Neural cell (in vitro differentiated cells): ENCODE measurements at regions not wholly inside any gene's neighbourhood (a gene's known extent, or its start where the extent isn't known, plus 50 kb on each side); places are given as distances from the start of the nearest gene placed in this dataset.

ENCODE experiments used
- H2AFZ ChIP-seq: fragments of 200-600, 300-800 bp; sonication (generic), shearing (Covaris generic); 2 replicates; pipeline ENCODE4 v1.6.0; 2014; ENCODE audit warnings: low read depth, mild to moderate bottlenecking, antibody characterized with exemption, low read length, moderate library complexity
- H3F3A ChIP-seq: fragments of 200-600 bp; shearing (Covaris generic); 2 replicates; pipeline ENCODE4 v1.6.1; 2016; ENCODE audit warnings: mild to moderate bottlenecking, moderate library complexity, mixed read lengths, antibody characterized with exemption, low read length; ENCODE audit not compliant: insufficient read depth, poor library complexity, severe bottlenecking
- H3K27ac ChIP-seq: fragments of 200-600, 300-800 bp; sonication (generic), shearing (Covaris generic); 2 replicates; pipeline ENCODE4 v1.5.1; 2014; ENCODE audit warnings: mild to moderate bottlenecking, low read length, moderate library complexity
- H3K27me3 ChIP-seq: fragments of 300-800, 200-600 bp; sonication (generic), shearing (Covaris generic); 2 replicates; pipeline ENCODE4 v1.6.0; 2014; ENCODE audit warnings: mild to moderate bottlenecking, low read depth, low read length, moderate library complexity; ENCODE audit not compliant: insufficient read depth
- H3K36me3 ChIP-seq: fragments of 300-800, 200-600 bp; sonication (generic), shearing (Covaris generic); 2 replicates; pipeline ENCODE4 v1.5.1; 2014; ENCODE audit warnings: mild to moderate bottlenecking, antibody characterized with exemption, low read length, moderate library complexity; ENCODE audit not compliant: insufficient read depth
- H3K4me2 ChIP-seq: fragments of 300-800, 200-600 bp; sonication (generic), shearing (Covaris generic); 2 replicates; pipeline ENCODE4 v1.6.0; 2014; ENCODE audit warnings: mild to moderate bottlenecking, low read length
- H3K4me3 ChIP-seq: fragments of 300-800, 200-600 bp; sonication (generic), shearing (Covaris generic); 2 replicates; pipeline ENCODE4 v1.5.1; 2014; ENCODE audit warnings: mild to moderate bottlenecking, low read length, moderate library complexity
- H3K79me2 ChIP-seq: fragments of 200-600 bp; shearing (Covaris generic); replicated peaks from 2 replicates; pipeline ENCODE4 v1.6.0; 2014; ENCODE audit warnings: mild to moderate bottlenecking, low read length, moderate library complexity; ENCODE audit not compliant: insufficient read depth
- H3K9ac ChIP-seq: fragments of 300-800, 200-600 bp; sonication (generic), shearing (Covaris generic); 2 replicates; pipeline ENCODE4 v1.6.1; 2016; ENCODE audit warnings: mild to moderate bottlenecking, low read length, mixed read lengths
- H3K9me2 ChIP-seq: fragments of 200-600 bp; shearing (Covaris generic); 2 replicates; pipeline ENCODE4 v1.6.1; 2016; ENCODE audit warnings: mild to moderate bottlenecking, low read length, mixed read lengths; ENCODE audit not compliant: insufficient read depth
- H3K9me3 ChIP-seq: fragments of 200-600, 300-800 bp; sonication (generic), shearing (Covaris generic); 2 replicates; pipeline ENCODE4 v1.6.1; 2016; ENCODE audit warnings: mild to moderate bottlenecking, mixed run types, low read length, moderate library complexity, mixed read lengths
- H4K20me1 ChIP-seq: fragments of 200-600 bp; shearing (Covaris generic); 2 replicates; pipeline ENCODE4 v1.6.1; 2016; ENCODE audit warnings: mild to moderate bottlenecking, mixed run types; ENCODE audit not compliant: insufficient read depth
- EP300 ChIP-seq: fragments of 450-650 bp; conservative IDR thresholded peaks from 2 replicates; pipeline ENCODE4 v1.6.1; 2014; ENCODE audit warnings: antibody characterized with exemption, mild to moderate bottlenecking, moderate library complexity; ENCODE audit not compliant: poor library complexity, severe bottlenecking
- EZH2 ChIP-seq: fragments of 200-600, 300-800 bp; shearing (Covaris generic), sonication (generic); IDR thresholded peaks from 2 replicates; pipeline ENCODE4 v1.6.1; 2014; ENCODE audit warnings: antibody characterized with exemption, low read length, borderline replicate concordance, mild to moderate bottlenecking; ENCODE audit not compliant: insufficient read depth, poor library complexity, severe bottlenecking
- RAD21 ChIP-seq: fragments of 450-650 bp; conservative IDR thresholded peaks from 2 replicates; pipeline ENCODE4 v1.6.1; 2014; ENCODE audit warnings: antibody characterized with exemption, mild to moderate bottlenecking, moderate library complexity
- REST ChIP-seq: IDR thresholded peaks from 2 replicates; pipeline ENCODE4 v1.6.1; 2012; ENCODE audit warnings: borderline replicate concordance
- SMC3 ChIP-seq: fragments of 450-650 bp; conservative IDR thresholded peaks from 2 replicates; pipeline ENCODE4 v1.6.1; 2014; ENCODE audit warnings: antibody characterized with exemption, mild to moderate bottlenecking, moderate library complexity; ENCODE audit not compliant: poor library complexity
- TAF1 ChIP-seq: IDR thresholded peaks from 2 replicates; pipeline ENCODE4 v1.6.1; 2012; ENCODE audit warnings: low read depth
- TF ChIP-seq, protein P1 (sequence below): fragments of 450-650 bp; IDR thresholded peaks from 2 replicates; pipeline ENCODE4 v1.5.1; 2014; ENCODE audit warnings: antibody characterized with exemption, mild to moderate bottlenecking, moderate library complexity; ENCODE audit not compliant: poor library complexity, severe bottlenecking

DNA sequence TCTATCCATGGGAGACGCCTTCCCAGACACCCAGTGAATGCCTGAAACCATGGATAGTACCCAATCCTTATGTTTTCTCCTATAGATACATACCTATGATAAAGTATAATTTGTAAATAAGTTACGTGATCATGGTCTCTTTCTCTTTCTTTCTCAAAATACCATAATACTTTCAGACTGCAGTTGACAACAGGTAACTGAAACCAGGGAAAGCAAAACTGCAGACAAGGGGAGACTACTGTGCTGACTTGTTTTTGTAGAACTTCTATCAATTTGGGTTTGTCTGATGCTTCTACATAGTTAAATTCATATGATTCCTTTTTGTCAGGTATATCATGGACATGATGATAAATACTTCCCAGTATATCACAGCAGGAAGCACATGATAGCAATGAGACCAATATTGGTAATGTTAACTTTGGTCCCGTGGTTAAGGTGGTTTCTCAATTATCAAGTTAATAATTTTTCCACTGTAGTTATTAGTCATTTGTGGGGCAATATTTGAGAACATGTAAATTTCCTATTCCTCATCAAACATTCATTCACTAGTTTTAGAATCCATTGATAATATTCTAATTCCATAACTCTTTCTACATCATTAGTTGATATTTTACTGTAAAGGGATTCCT, 298.0 kb upstream of the TET2 start:
- H4K20me1 ChIP-seq, result no peaks in the 10 kb centered on the region

DNA sequence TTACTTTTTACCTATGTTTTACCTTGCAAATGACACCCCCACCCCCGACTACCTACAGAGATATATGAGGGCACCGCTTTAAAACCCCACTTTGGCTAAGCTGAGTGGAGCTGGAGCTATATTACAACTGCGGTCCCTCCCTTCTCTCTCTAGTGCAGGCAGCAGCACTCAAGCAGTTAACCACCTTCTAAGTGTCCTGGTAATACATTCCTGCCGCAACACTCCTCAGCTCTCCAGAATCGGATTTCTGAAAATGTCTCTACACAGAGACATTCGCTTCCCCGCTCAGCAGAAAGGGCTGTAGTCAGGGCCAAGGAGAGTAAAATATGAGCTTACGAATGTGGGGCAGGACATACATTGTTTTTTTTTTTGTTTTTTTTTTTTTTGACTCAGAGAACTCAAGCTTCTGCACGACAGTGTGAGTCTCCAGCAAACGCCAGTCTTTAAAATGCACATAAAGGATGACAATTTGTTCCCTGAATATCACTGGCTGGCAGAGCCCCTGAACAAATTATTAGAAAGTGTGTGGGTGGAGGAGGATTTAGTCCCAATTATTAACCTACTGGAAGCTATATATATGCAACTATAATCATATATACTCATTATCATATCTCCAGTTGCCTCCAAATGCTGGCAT, 287.0 kb upstream of the TET2 start:
- H3K4me3 ChIP-seq, result peak overlapping the region; percentile 31
- H3K9ac ChIP-seq, result peak overlapping the region; percentile 35
- H3K36me3 ChIP-seq, result no peaks in the 10 kb centered on the region
- H4K20me1 ChIP-seq, result no peaks in the 10 kb centered on the region
- peak overlapping the region; percentile 66 for H3K27ac ChIP-seq
- no peaks in the 10 kb centered on the region for H3K79me2 ChIP-seq
- H3K4me2 ChIP-seq, result peak overlapping the region; percentile 39
- H3F3A ChIP-seq, result no peaks in the 10 kb centered on the region
- no peaks in the 10 kb centered on the region for H3K9me2 ChIP-seq
- TF ChIP-seq TAF1 (no peak), RAD21 (peak; percentile 18), SMC3 (peak; percentile 26), REST (no peak)
- no peaks in the 10 kb centered on the region for H3K27me3 ChIP-seq
- H3K9me3 ChIP-seq, result no peaks in the 10 kb centered on the region
- H2AFZ ChIP-seq, result no peak overlapping the region

More for the DNA sequence above, 298.0 kb upstream of the TET2 start:
- no peak overlapping the region for H3K27ac ChIP-seq
- H3K79me2 ChIP-seq, result no peaks in the 10 kb centered on the region
- no peak overlapping the region for H3K9ac ChIP-seq
- TF ChIP-seq, protein P1, sequence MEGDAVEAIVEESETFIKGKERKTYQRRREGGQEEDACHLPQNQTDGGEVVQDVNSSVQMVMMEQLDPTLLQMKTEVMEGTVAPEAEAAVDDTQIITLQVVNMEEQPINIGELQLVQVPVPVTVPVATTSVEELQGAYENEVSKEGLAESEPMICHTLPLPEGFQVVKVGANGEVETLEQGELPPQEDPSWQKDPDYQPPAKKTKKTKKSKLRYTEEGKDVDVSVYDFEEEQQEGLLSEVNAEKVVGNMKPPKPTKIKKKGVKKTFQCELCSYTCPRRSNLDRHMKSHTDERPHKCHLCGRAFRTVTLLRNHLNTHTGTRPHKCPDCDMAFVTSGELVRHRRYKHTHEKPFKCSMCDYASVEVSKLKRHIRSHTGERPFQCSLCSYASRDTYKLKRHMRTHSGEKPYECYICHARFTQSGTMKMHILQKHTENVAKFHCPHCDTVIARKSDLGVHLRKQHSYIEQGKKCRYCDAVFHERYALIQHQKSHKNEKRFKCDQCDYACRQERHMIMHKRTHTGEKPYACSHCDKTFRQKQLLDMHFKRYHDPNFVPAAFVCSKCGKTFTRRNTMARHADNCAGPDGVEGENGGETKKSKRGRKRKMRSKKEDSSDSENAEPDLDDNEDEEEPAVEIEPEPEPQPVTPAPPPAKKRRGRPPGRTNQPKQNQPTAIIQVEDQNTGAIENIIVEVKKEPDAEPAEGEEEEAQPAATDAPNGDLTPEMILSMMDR, result no peak
- TF ChIP-seq EP300, result no peak
- TF ChIP-seq TAF1, result no peak
- TF ChIP-seq EZH2, result no peak
- no peak overlapping the region for H2AFZ ChIP-seq
- no peak overlapping the region for H3K4me2 ChIP-seq
- H3K27me3 ChIP-seq, result no peaks in the 10 kb centered on the region
- no peaks in the 10 kb centered on the region for H3K9me2 ChIP-seq
- H3K4me3 ChIP-seq, result no peak overlapping the region
- H3F3A ChIP-seq, result no peaks in the 10 kb centered on the region
- no peaks in the 10 kb centered on the region for H3K36me3 ChIP-seq
- H3K9me3 ChIP-seq, result no peaks in the 10 kb centered on the region
